ENCODE measurements at regions not wholly inside any gene's neighbourhood (a gene's known extent, or its start where the extent isn't known, plus 50 kb on each side); places are given as distances from the start of the nearest gene placed in this dataset.

- DNase-seq (ENCODE audit: low spot score) (no peak), ATAC-seq (ENCODE audit: low FRiP score) (no peak)
- no peak for TF ChIP-seq CTCF (IDR thresholded peaks at IDR 0.05)
Measured at GRCh38 chr17:74020522-74020921, 183.0 kb upstream of the RPL38 start.

GRCh38 chr17:74024871-74025531 lies 178.5 kb upstream of the RPL38 start:
- no peak for DNase-seq (ENCODE audit: low spot score)
- TF ChIP-seq CTCF (IDR thresholded peaks at IDR 0.05), result no peak
- ATAC-seq (ENCODE audit: low FRiP score), result no peak

GRCh38 chr17:74027444-74027843 lies 176.0 kb upstream of the RPL38 start:
- DNase-seq (ENCODE audit: low spot score) (no peak), ATAC-seq (ENCODE audit: low FRiP score) (no peak)
- TF ChIP-seq CTCF (IDR thresholded peaks at IDR 0.05), result no peak

- no peak for ATAC-seq (ENCODE audit: low FRiP score)
Measured at GRCh38 chr17:74028354-74029116, 174.9 kb upstream of the RPL38 start.

GRCh38 chr17:74031316-74032090 lies 172.0 kb upstream of the RPL38 start:
- TF ChIP-seq CTCF (IDR thresholded peaks at IDR 0.05), result no peak
- no peak for ATAC-seq (ENCODE audit: low FRiP score)

More at GRCh38 chr17:74028354-74029116, 174.9 kb upstream of the RPL38 start:
- no peak for DNase-seq (ENCODE audit: low spot score)
- no peak for TF ChIP-seq CTCF (IDR thresholded peaks at IDR 0.05)

GRCh38 chr17:74032222-74032621 lies 171.3 kb upstream of the RPL38 start:
- no peak for TF ChIP-seq CTCF (IDR thresholded peaks at IDR 0.05)
- DNase-seq (ENCODE audit: low spot score) (no peak), ATAC-seq (ENCODE audit: low FRiP score) (no peak)

More at GRCh38 chr17:74031316-74032090, 172.0 kb upstream of the RPL38 start:
- DNase-seq (ENCODE audit: low spot score), result no peak

Data from omental fat pad (tissue), 3 donors.